B cell (primary cell): ENCODE measurements at regions not wholly inside any gene's neighbourhood (a gene's known extent, or its start where the extent isn't known, plus 50 kb on each side); places are given as distances from the start of the nearest gene placed in this dataset.

Experiments
- ATAC-seq: fragments of 200-7000 bp; cut with Tn5 transposase; one replicate; pipeline ENCODE4 v1.10.0; 2021; ENCODE audit warnings: low read depth, mild to moderate bottlenecking, moderate number of reproducible peaks, moderate library complexity
- CTCF ChIA-PET: fragments of 350-600 bp; sonication (Branson Sonifier 250); formaldehyde crosslinking; loops from one replicate; lab custom pipeline; 2021; ENCODE audit warnings: antibody characterized with exemption, inconsistent platforms; lab: Charles Lee
- POLR2A ChIA-PET: fragments of 350-600 bp; sonication (Branson Sonifier 250); formaldehyde crosslinking; loops from one replicate; lab custom pipeline; 2021; ENCODE audit warnings: antibody characterized with exemption; lab: Charles Lee
- DNase-seq: peaks from one replicate; pipeline ENCODE4 v3.0.0; 2013
- H2AFZ ChIP-seq: 2 replicates; pipeline ENCODE4 v1.6.1; 2012; ENCODE audit warnings: mild to moderate bottlenecking, low read depth, low read length; ENCODE audit not compliant: insufficient read depth, poor library complexity, severe bottlenecking
- H3K27ac ChIP-seq, 2 donors: 1 replicate in 1 of 2; 2 replicates in 1 of 2; pipeline ENCODE4 v1.5.1; 2012 to 2013; ENCODE audit warnings: low read length in 2 of 2, mild to moderate bottlenecking in 2 of 2, moderate library complexity in 1 of 2
- H3K27me3 ChIP-seq, 4 experiments: fragments of 200-600 bp in 1 of 4; sonication (generic) in 1 of 4; replicated peaks in 1 of 4; 1 replicate in 2 of 4; 2 replicates in 2 of 4; pipeline versions ENCODE4 v1.6.1 to v1.7.0; 2013 to 2016; ENCODE audit warnings: low read length in 3 of 4, mild to moderate bottlenecking in 2 of 4, mixed read lengths in 1 of 4, moderate library complexity in 1 of 4; ENCODE audit not compliant: insufficient read depth in 4 of 4, control insufficient read depth in 3 of 4; ENCODE audit errors: control extremely low read depth in 1 of 4
- H3K36me3 ChIP-seq, 2 experiments: replicated peaks in 1 of 2; 1 replicate in 1 of 2; 2 replicates in 1 of 2; pipeline versions ENCODE4 v1.6.1 to v1.7.1; 2013; ENCODE audit warnings: low read length in 1 of 2; ENCODE audit not compliant: insufficient read depth in 2 of 2, control insufficient read depth in 1 of 2; ENCODE audit errors: control extremely low read depth in 1 of 2, extremely low read depth in 1 of 2
- H3K4me1 ChIP-seq, 2 donors: fragments of 200-600 bp in 1 of 2; sonication (generic) in 1 of 2; 1 replicate in 1 of 2; 2 replicates in 1 of 2; pipeline versions ENCODE4 v1.5.1 to v1.6.1; 2013 to 2017; ENCODE audit warnings: low read length in 2 of 2; ENCODE audit not compliant: control insufficient read depth in 2 of 2, insufficient read depth in 2 of 2
- H3K4me2 ChIP-seq: replicated peaks from 2 replicates; pipeline ENCODE3; 2012; ENCODE audit warnings: mild to moderate bottlenecking, low read depth, low read length; ENCODE audit not compliant: poor library complexity, severe bottlenecking
- H3K4me3 ChIP-seq, 5 experiments: fragments of 200-600 bp in 1 of 5; sonication (generic) in 1 of 5; 1 replicate in 3 of 5; 2 replicates in 2 of 5; pipeline versions ENCODE4 v1.5.1 to v1.7.0; 2011 to 2016; ENCODE audit warnings: low read length in 4 of 5, mild to moderate bottlenecking in 4 of 5, low read depth in 2 of 5, control low read depth in 1 of 5, moderate library complexity in 1 of 5; ENCODE audit not compliant: insufficient read depth in 1 of 5; ENCODE audit errors: control extremely low read depth in 1 of 5, extremely low read depth in 1 of 5
- H3K79me2 ChIP-seq: fragments of 200-600 bp; sonication (generic); one replicate; pipeline ENCODE4 v1.6.0; 2016; ENCODE audit warnings: low read length; ENCODE audit not compliant: control insufficient read depth, insufficient read depth
- H3K9ac ChIP-seq: fragments of 200-600 bp; sonication (generic); 2 replicates; pipeline ENCODE4 v1.6.1; 2017; ENCODE audit warnings: mild to moderate bottlenecking, low read length, moderate library complexity
- H3K9me3 ChIP-seq, 3 donors: one replicate each; pipeline versions ENCODE4 v1.6.1 to v1.7.1; 2013; ENCODE audit warnings: low read length in 2 of 3; ENCODE audit not compliant: control insufficient read depth in 2 of 3, insufficient read depth in 1 of 3; ENCODE audit errors: control extremely low read depth in 1 of 3
- H4K20me1 ChIP-seq: 2 replicates; pipeline ENCODE4 v1.6.0; 2012; ENCODE audit warnings: mild to moderate bottlenecking, low read length; ENCODE audit not compliant: insufficient read depth, control insufficient read depth, poor library complexity, severe bottlenecking
- H3K27ac Mint-ChIP-seq: one replicate; pipeline ENCODE4 v1.8.0; 2021; ENCODE audit warnings: mixed read lengths
- H3K27me3 Mint-ChIP-seq: one replicate; pipeline ENCODE4 v1.8.0; 2021; ENCODE audit warnings: mixed read lengths
- H3K4me1 Mint-ChIP-seq: one replicate; pipeline ENCODE4 v1.8.0; 2021; ENCODE audit warnings: mixed read lengths
- H3K4me3 Mint-ChIP-seq: one replicate; pipeline ENCODE4 v1.8.0; 2021; ENCODE audit warnings: mixed read lengths
- H3K9me3 Mint-ChIP-seq: one replicate; pipeline ENCODE4 v1.8.0; 2022; ENCODE audit warnings: mixed read lengths; ENCODE audit not compliant: insufficient read depth
- EZH2 ChIP-seq: IDR thresholded peaks from 2 replicates; pipeline ENCODE4 v1.6.1; 2012; ENCODE audit warnings: borderline replicate concordance, low read depth, mild to moderate bottlenecking, moderate library complexity, low read length; ENCODE audit not compliant: insufficient read depth, poor library complexity, severe bottlenecking
- WGBS: methylation state at CpG from one replicate; pipeline ENCODE4 v1.1.5; 2013; ENCODE audit warnings: missing lambda C conversion rate; ENCODE audit not compliant: insufficient coverage; 5-methylcytosine and 5-hydroxymethylcytosine counted together
- intact Hi-C: fragments of 100-400 bp; cut with micrococcal nuclease; formaldehyde crosslinking; loops from one replicate; pipeline ENCODE4 v1.10.0; 2022
- TF ChIP-seq, protein P1 (sequence below): fragments of 200-600 bp; IDR thresholded peaks from one replicate; pipeline ENCODE4 v1.8.0; 2022; ENCODE audit warnings: antibody characterized with exemption, mild to moderate bottlenecking

DNA sequence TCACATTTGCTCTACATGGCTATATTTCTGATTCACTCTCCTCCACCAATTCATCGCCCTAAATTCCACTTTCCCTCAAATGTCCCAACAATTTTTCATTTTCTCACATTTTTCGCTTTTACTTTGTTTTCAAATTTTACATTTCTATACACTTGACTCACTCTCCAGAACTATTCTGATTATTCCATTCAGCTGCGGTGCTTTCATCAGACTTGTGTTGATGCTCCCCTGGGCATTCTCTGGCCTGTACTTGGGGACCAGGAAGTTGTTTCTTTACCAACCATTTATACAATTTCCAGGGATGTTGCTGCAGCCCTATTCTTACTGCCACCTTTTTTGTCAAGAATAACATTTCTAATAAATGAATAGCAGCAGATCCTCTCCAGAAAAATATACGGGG, 444.8 kb downstream of the MAFB start:
- Histone ChIP-seq H4K20me1 (no peaks in the 10 kb centered on the region), H3K36me3 (no peaks in the 10 kb centered on the region), H2AFZ (no peak overlapping the region), H3K9ac (no peak overlapping the region), H3K4me2 (no peak overlapping the region), H3K79me2 (no peaks in the 10 kb centered on the region), H3K9me3 (no peaks in the 10 kb centered on the region), H3K27me3 (no peaks in the 10 kb centered on the region), H3K4me1 (no peaks in the 10 kb centered on the region), H3K27ac (no peak overlapping the region), H3K4me3 (no peak overlapping the region)
- TF ChIP-seq, protein P1, sequence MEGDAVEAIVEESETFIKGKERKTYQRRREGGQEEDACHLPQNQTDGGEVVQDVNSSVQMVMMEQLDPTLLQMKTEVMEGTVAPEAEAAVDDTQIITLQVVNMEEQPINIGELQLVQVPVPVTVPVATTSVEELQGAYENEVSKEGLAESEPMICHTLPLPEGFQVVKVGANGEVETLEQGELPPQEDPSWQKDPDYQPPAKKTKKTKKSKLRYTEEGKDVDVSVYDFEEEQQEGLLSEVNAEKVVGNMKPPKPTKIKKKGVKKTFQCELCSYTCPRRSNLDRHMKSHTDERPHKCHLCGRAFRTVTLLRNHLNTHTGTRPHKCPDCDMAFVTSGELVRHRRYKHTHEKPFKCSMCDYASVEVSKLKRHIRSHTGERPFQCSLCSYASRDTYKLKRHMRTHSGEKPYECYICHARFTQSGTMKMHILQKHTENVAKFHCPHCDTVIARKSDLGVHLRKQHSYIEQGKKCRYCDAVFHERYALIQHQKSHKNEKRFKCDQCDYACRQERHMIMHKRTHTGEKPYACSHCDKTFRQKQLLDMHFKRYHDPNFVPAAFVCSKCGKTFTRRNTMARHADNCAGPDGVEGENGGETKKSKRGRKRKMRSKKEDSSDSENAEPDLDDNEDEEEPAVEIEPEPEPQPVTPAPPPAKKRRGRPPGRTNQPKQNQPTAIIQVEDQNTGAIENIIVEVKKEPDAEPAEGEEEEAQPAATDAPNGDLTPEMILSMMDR = no peak
- no peak for TF ChIP-seq EZH2
- Mint-ChIP-seq H3K4me3 (no peak overlapping the region), H3K27me3 (peaks cover 14% of the 10 kb centered on the region), H3K9me3 (no peaks in the 10 kb centered on the region), H3K27ac (no peak overlapping the region), H3K4me1 (no peaks in the 10 kb centered on the region)
- 92% methylated on average over 3 of the region's 4 CpGs for WGBS
- ATAC-seq = no peak
- ChIA-PET POLR2A (no interaction called here), CTCF (no interaction called here)
- no peak for DNase-seq
- intact Hi-C loops = no loop called here

DNA sequence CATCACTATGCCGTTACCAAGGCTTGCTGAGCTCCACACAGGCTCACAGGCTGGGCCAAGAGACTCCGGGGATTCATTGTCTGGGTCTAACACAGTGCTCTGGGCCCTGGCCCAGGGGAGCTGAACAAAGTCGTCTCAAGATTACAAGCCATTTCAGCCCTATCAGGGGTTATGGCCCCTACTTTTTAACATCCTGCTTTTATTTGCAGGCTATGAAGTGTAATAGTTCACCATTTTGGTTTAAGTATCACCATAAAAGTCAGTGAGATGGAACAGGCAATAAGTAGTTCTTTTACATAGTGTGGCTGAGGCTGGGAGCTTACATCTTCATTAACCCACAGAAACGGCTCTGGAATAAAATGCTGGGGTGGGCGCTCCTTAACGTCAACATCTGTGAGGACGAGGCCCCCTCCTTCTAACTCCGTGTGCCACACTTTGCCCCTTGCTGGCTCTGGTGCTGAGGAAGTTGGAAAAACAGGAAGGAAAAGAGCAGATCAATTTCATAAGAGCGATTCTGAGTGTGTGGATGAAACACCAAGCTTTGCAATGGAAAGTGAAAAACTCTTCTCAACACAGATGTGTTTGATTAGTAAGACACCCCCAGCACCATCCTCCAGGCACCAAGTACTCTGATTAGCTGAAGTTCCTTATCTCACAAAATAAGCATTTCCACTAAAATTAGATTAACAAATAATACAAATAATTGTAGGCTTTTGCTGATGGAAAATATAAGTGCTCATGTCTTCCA, 447.3 kb downstream of the MAFB start:
- H3K4me3 Mint-ChIP-seq = no peak overlapping the region
- 80% methylated on average over 2 of the region's 9 CpGs for WGBS
- no peak overlapping the region for H3K27ac Mint-ChIP-seq
- H3K36me3 ChIP-seq = no peaks in the 10 kb centered on the region
- H3K9me3 Mint-ChIP-seq = no peaks in the 10 kb centered on the region
- H2AFZ ChIP-seq = no peak overlapping the region
- POLR2A ChIA-PET = no interaction called here
- CTCF ChIA-PET = no interaction called here
- no peak overlapping the region for H3K4me3 ChIP-seq
- H3K79me2 ChIP-seq = no peaks in the 10 kb centered on the region
- peaks cover 10% of the 10 kb centered on the region for H3K27me3 Mint-ChIP-seq
- intact Hi-C loops = no loop called here
- H3K9me3 ChIP-seq = no peaks in the 10 kb centered on the region
- H3K4me1 Mint-ChIP-seq = no peaks in the 10 kb centered on the region
- no peak overlapping the region for H3K9ac ChIP-seq
- H4K20me1 ChIP-seq = no peaks in the 10 kb centered on the region
- no peak overlapping the region for H3K4me2 ChIP-seq
- no peak for ATAC-seq
- no peak overlapping the region for H3K27ac ChIP-seq
- no peaks in the 10 kb centered on the region for H3K4me1 ChIP-seq
- TF ChIP-seq EZH2 = no peak
- TF ChIP-seq, protein P1 = no peak
- H3K27me3 ChIP-seq = no peaks in the 10 kb centered on the region
- DNase-seq = no peak
